Erythroblast (primary cell): ENCODE measurements at regions not wholly inside any gene's neighbourhood (a gene's known extent, or its start where the extent isn't known, plus 50 kb on each side); places are given as distances from the start of the nearest gene placed in this dataset.

ENCODE experiments used
- DNase-seq, 2 experiments: peaks; one replicate each; lab custom pipeline; 2025; lab: John Stamatoyannopoulos, UW
- GATA1 ChIP-seq: IDR thresholded peaks from 2 replicates; pipeline ENCODE4 v1.6.1; 2011; ENCODE audit warnings: low read depth, mild to moderate bottlenecking, control low read depth, low read length, moderate library complexity
- POLR2A ChIP-seq: IDR thresholded peaks from 2 replicates; pipeline ENCODE4 v1.6.1; 2011; ENCODE audit warnings: mild to moderate bottlenecking, low read length

DNA sequence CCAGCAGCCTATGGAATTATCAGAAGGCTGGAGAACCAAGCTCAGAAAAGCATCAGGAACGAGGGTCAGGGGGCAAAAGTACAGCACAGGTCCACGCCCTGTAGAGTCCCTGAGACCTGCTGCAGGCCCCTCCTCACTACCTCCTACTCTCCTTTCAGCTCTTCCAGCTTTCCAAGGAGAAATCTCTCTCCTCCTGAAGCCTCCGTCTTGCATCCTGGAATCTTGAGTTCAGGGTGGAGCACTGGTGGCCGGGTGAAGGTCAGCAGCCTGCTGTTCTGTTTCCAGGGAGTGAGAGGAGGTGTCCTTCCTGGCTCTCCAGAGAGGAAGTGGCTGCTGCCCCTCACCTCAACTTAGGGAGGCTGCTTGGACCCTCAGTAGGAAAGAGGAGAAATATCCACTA lies 342.3 kb downstream of the ZSWIM6 start:
- TF ChIP-seq GATA1 (no peak), POLR2A (no peak)

DNA sequence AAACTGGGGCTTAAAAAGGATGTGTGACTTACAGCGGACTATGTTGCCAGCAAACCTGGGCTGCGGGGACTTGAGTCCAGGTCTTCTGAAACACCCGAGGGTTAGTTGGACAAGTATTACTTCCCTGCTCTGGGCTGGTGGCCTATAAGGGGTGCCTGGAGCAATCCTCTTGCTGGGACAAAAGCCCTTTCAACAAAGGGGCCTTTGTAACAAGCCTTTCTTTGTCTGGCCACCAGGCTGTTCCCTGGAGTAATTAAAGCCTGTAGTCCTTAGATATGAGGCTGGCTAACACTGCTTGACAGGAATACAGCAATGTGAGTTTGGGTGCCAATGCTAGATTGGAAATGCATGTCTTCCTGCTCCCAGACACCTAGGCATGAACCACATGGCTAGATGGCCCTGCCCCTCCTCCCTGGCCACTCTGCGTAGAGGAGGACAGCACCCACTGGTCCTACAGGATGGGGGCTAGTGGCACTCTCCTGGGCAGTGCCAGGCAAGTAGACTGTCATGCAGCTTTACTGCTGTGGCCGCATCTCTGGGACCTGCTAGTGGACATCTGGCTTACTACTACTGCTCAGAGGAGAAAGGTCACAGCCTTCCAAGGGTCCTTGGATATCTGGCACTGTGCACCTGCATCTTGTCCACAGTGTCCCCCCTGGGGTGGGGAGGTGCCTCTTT lies 343.1 kb downstream of the ZSWIM6 start:
- no peak for DNase-seq
- TF ChIP-seq GATA1 (no peak), POLR2A (no peak)

More for the DNA sequence above, 342.3 kb downstream of the ZSWIM6 start:
- DNase-seq = no peak

DNA sequence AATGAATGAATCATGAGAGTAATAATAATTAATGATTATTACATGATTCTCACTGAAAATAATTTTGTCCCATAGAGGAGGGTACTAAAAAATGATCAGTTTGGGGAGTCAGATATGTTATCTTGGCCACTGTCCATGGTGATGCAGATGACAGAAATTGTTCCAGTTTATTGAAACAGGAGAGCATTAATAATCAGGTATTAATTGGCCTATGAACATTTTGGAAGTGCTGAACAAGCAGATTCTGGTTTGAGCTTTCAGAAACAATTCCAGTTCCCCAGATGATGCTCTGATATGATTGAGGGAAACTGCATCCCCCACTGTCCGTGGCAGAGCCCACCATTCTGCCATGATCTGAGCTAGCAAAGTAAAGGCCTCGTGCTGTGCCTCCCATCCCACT lies 345.2 kb downstream of the ZSWIM6 start:
- TF ChIP-seq POLR2A (no peak), GATA1 (no peak)
- DNase-seq = no peak

DNA sequence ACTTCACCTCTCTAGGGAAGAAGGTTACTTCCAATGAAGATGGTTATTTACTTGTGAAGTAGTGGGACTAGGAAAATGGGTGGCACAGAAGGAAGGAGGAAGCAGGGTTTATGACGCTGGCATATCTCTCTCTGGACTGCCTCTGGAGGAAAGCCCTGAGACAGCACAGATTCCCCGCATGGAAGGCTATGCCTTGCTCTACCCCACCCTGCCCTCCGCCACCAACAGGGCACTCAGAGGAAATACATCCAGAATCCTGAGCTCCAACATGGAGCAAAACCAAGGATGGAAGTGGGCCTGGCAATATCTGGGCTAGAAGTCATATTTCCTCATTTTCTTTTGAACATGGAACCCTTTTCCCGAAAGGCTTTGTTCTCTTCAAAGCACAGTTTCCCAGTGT lies 346.9 kb downstream of the ZSWIM6 start:
- DNase-seq = no peak
- TF ChIP-seq GATA1 = no peak
- no peak for TF ChIP-seq POLR2A

DNA sequence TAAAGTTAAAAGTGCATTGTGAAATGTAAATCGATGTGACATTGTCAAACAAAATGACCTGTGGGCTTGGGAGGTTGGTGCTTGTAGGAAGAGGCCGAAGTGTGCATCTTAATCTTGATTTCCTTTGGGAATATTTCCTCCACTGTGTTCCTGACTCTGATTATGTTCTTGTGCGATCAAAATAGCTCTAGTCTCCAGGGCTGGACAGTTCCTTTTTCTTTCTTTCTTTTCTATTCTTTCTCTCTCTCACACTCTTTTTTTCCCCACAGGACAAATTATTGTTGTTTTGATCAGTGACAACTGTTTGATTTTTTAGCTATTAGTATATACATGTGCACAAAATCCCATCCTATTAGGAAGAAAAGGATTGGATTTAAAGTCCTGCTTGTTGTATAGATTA lies 347.5 kb downstream of the ZSWIM6 start:
- TF ChIP-seq POLR2A (no peak), GATA1 (no peak)
- no peak for DNase-seq

DNA sequence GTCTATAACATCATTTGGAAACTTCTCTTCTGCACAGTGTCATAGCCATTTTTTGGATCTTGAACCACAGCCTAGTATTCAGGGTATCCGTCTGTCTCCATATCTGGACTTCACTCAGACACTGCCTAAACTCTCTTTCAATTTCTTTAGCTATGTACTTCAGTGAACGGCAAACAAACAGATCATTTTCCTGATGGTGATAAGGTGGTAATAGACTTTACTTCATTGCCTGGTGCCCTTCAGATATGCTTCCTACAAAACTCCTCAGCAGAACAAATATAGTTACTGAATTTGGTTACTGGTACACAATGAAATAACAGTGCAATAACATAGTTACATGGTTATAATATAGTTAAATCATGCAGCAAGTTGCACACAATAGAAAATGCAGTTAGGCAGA lies 348.2 kb downstream of the ZSWIM6 start:
- TF ChIP-seq POLR2A = no peak
- no peak for DNase-seq

DNA sequence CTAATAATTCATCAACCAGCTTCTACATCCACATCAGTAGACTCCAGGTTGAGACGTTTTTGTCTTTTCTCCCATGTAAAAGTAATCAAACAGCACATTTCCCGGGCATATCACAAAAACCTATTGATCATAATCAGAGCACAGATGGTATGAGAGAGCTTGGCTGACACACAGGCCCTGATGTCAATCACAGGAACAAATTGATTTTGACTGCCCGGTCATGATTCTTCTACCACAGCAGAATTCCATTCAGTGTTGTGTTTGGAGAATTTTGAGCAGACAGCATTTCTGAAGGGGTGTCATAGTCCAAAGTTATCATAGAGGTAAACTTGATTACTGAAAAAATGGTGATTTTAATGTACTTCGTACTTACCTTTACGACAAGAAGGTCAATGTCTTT lies 351.1 kb downstream of the ZSWIM6 start:
- TF ChIP-seq GATA1 = no peak
- TF ChIP-seq POLR2A = no peak

DNA sequence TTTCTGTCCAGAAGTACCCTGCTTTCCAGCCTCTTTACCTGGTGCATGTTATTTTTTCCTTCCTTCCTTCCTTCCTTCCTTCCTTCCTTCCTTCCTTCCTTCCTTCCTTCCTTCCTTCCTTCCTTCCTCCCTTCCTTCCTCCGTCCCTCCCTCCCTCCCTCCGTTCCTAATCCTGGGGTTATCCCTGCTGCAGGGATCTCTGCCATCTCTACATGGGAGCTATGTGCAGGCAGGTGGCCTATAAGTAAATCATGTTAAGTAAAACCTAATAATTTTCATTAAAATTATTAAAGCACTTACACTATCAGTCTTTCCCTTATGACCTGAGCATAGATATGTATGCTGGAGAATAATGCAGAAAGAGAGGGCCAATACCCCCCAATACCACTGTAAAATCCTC lies 351.9 kb downstream of the ZSWIM6 start:
- no peak for DNase-seq
- no peak for TF ChIP-seq GATA1
- no peak for TF ChIP-seq POLR2A

More for the DNA sequence above, 351.1 kb downstream of the ZSWIM6 start:
- no peak for DNase-seq

DNA sequence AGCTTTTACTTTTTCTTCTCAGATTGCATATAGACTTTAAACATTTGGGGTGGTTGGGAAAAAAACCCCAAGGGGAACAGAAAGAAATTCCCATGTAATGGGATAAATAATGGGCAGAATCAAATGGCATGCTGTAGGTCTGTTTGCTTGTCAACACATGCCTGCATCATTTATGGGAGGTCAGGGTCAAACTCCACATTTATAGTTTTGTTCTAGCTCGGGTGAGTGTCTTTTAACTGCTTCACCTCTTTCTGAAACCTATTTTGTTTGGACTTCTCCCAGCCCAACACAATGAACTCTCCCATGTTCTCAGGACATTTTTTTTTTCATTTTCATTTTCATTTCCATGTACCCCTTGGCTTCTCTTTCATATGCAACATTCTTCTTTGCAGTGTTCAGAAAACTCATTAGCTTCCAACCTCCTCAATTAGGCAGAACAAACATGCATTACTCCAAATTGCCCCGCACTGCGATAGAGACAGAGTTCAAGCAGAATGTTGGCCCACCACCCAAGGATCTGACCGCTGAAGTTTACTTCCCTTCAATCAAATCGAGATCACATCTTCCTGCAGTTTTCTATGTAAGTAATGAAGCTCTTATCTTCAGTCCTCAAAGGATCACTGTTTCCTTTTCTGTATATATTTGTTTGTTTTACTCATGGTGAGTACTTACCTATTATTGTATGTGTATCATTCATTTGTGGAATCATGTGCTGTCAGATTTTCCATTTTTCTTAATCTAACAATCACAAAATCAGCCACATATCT lies 354.6 kb downstream of the ZSWIM6 start:
- TF ChIP-seq POLR2A (no peak), GATA1 (no peak)
- no peak for DNase-seq

DNA sequence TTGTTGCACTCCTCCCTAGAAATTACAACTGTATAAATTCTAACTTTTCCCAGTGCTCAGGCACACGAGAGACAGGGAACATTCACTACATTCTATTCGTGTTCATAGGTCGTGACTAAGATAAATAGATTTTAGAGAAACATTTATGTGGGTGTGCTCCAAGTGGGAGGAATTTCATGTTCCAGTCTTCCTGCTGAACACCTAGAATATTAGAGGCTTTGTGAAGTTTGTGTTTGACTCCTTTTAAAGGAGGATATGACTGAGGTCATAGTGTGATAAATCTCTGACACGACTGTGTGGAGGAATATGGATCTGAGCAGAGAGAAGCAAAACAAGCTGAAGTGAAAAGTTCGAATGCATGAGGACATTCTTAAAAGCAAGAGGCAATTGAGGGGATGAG lies 355.3 kb downstream of the ZSWIM6 start:
- no peak for TF ChIP-seq POLR2A
- no peak for TF ChIP-seq GATA1
- no peak for DNase-seq

DNA sequence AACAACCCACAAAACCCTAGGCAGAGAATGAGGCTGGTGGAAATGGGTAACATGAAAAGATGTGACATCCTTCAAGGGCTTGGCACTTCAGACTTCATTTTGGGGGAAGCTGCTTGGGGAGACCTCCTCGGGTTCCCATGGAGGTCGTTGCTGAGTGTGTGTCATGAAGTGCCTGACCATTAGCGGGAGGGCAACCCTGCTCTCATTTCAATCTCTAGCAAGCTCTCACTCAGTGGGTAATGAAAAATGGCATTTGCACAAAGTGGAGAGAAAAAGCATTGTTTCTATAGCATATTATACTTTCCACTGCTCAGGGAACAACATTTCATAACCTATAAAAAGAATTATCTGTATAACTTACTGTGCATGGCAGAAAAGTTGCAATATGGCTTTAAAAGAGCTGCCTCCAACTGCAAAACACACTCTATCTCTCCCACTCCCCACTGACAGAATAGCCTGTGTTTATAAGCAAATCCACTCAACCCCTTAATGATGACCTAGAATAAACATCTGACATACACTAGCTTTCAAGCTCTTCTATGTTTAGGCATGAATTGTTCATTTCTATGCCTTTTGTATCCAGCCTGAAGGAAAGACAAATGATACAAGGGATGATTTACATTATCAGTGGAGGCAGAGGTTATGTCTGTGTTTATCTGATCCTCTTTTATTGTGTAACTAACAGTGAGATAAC lies 357.2 kb downstream of the ZSWIM6 start:
- no peak for DNase-seq
- TF ChIP-seq POLR2A = no peak

DNA sequence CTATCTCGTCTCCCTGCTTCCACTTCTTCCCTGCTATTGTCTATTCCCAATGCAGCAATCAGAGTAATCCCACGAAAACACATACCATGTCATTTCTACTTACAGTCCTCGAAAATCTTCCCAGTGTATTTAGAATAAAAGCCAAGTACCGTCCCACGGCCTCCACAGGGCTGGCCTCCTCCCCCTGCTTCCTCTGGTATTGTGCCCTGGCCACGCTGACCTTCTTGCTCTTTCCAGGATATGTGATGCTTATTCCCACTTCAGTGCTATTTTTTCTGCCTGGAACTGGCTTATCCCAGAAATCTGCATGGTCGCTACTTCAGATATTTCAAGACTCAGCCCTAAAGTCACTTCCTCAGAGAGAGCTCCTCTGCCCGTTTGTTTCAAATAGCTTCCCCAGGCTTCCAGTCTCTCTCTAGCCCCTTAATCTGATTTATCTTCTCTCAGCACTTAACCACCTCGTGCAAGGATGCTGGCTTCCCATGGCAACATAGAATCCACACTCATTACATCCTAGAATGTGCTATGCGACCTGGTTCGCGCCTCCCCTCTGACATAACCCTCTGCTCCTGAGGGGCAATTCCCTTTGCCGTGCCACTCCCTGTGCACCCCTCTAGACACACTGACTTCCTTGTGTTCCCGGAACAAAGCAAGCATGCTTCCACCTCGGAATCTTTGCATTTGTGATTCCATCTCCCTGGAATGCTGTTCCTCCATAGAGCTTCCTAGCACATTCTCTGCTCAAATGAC lies 365.9 kb downstream of the ZSWIM6 start:
- TF ChIP-seq GATA1 (no peak), POLR2A (no peak)
- no peak for DNase-seq

DNA sequence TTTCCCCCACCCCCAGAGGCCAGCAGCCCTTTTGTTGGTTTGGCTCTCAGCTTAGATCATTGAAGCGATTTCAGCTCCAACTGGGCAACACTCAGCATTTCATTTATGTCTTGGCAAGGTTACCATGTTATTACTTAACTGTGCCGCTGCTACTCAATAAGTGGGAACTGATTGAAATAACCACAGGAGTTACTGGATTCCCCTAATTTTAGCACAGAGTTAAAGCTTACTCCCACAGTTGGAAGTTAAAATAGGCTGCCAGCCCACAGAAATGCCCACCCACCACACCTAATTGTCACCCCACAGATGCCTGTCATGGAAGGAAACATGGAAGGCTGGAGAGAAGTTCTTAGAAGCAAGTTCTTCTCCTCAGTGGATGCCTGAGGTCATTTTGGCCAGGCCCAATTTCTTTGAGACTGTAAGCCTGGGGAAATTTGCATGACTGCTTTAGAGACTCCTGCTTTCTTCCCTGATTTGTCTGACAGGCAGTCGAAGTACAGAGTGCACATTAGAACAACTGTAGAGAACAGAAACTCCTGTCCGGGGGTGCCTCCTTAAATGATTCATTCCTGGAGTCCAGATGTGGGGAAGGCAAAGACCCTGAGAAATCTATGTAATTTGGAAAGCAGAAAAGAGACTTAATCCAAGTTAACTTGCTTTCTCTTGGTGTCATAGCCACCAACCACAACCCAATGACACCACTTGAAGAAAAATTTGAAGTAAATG lies 370.0 kb downstream of the ZSWIM6 start:
- TF ChIP-seq GATA1 (no peak), POLR2A (no peak)
- DNase-seq = no peak

DNA sequence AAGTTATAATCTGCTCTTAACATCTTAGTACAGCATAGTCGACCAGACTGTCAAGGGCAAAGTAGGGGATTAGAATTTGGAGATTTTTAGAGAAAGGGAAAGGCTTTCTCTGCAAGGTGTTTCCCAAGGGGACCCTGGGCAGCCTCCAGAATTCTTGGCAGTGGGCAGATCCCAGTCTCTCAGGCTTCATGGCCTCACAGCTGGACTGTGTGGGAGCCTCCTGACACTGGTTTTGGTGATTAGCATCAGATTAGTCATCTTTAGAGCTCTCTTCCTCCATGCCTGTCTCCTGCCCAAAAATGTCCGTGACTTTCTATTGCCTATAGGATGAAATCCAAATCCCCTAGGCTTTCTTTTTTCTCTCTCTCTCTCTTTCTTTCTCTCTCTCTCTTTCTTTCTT lies 370.7 kb downstream of the ZSWIM6 start:
- TF ChIP-seq GATA1 = no peak
- no peak for DNase-seq
